Skeletal muscle tissue (tissue), 3 donors: ENCODE measurements at regions not wholly inside any gene's neighbourhood (a gene's known extent, or its start where the extent isn't known, plus 50 kb on each side); places are given as distances from the start of the nearest gene placed in this dataset.

Experiments
- H3K27ac ChIP-seq: one replicate; pipeline ENCODE4 v1.7.0; 2013; ENCODE audit warnings: mild to moderate bottlenecking, low read depth, low read length, inconsistent platforms
- H3K27me3 ChIP-seq, 3 donors: one replicate each; pipeline ENCODE4 v1.7.0; 2013; ENCODE audit warnings: low read length in 3 of 3; ENCODE audit not compliant: control insufficient read depth in 3 of 3, insufficient read depth in 3 of 3
- H3K36me3 ChIP-seq, 3 donors: one replicate each; pipeline ENCODE4 v1.7.0; 2013; ENCODE audit warnings: low read length in 3 of 3; ENCODE audit not compliant: control insufficient read depth in 3 of 3, insufficient read depth in 3 of 3
- H3K4me1 ChIP-seq, 3 donors: one replicate each; pipeline ENCODE4 v1.7.0; 2013; ENCODE audit warnings: low read length in 3 of 3, mild to moderate bottlenecking in 3 of 3; ENCODE audit not compliant: control insufficient read depth in 3 of 3, insufficient read depth in 3 of 3
- H3K4me3 ChIP-seq, 3 donors: one replicate each; pipeline ENCODE4 v1.7.0; 2013; ENCODE audit warnings: low read length in 3 of 3
- H3K9ac ChIP-seq, 3 donors: one replicate each; pipeline ENCODE4 v1.7.0; 2013; ENCODE audit warnings: low read length in 3 of 3, mild to moderate bottlenecking in 3 of 3, moderate library complexity in 2 of 3, low read depth in 1 of 3
- H3K9me3 ChIP-seq, 3 donors: one replicate each; pipeline ENCODE4 v1.7.0; 2013; ENCODE audit warnings: low read length in 3 of 3; ENCODE audit not compliant: control insufficient read depth in 3 of 3
- donor health status: Osteomylitis.

DNA sequence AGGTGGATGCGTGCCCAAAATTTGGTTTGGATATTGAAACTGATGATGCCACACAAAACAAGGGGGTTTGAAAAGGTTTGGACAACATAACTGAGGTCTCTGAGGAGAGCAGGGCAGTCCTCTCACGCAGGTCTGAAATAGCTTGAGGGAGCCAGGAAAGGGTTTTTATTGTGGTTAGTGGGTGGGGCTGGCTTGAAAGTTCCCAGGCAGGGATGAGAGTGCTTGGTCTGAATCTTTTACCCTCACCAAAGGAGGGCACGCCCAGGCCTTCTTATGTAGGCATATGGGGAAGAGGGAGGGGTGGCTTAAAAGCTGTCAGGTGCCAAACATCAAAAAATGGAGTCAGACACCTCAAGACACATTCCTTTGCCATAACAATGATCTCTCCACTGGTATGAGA lies 493.1 kb upstream of the CCDC196 start:
- H3K4me1 ChIP-seq, result no peaks in the 10 kb centered on the region
- no peaks in the 10 kb centered on the region for H3K36me3 ChIP-seq
- no peak overlapping the region for H3K9ac ChIP-seq
- H3K27me3 ChIP-seq, result no peaks in the 10 kb centered on the region
- no peaks in the 10 kb centered on the region for H3K9me3 ChIP-seq
- no peak overlapping the region for H3K4me3 ChIP-seq
- no peak overlapping the region for H3K27ac ChIP-seq

GRCh38 chr14:65993996-65994395 lies 492.2 kb upstream of the CCDC196 start:
- H3K4me3 ChIP-seq, result no peak overlapping the region
- H3K36me3 ChIP-seq, result no peaks in the 10 kb centered on the region
- no peak overlapping the region for H3K27ac ChIP-seq
- no peaks in the 10 kb centered on the region for H3K4me1 ChIP-seq
- no peaks in the 10 kb centered on the region for H3K27me3 ChIP-seq
- H3K9ac ChIP-seq, result no peak overlapping the region
- no peaks in the 10 kb centered on the region for H3K9me3 ChIP-seq

DNA sequence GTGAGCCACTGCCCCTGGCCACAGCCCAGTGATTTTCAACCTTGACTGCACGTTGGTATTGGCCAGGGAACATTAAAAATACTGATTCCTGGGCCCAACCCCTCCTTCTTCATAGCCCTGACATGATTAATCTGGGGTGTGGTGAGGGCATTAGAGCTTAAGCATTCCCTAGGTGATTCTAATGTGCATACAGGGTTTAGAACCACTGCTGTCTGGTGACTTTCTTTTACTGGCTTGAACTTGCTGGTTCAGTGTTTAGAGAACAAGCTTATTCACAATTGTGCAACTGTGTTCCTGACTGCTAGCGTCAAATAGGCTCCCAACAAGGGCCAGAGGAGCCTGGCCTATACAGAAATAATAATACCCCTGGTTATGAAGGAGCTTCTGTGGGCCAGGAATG lies 488.8 kb upstream of the CCDC196 start:
- Histone ChIP-seq H3K9me3 (peaks cover 0 to 4% (median 0%) of the 10 kb centered on the region in 3 donors), H3K9ac (no peak overlapping the region), H3K27me3 (peaks cover 0 to 2% (median 0%) of the 10 kb centered on the region in 3 donors), H3K4me1 (no peaks in the 10 kb centered on the region), H3K36me3 (no peaks in the 10 kb centered on the region), H3K27ac (no peak overlapping the region), H3K4me3 (no peak overlapping the region)

GRCh38 chr14:65999865-66000264 lies 486.3 kb upstream of the CCDC196 start:
- Histone ChIP-seq H3K4me3 (no peak overlapping the region), H3K27ac (no peak overlapping the region), H3K4me1 (no peaks in the 10 kb centered on the region), H3K9ac (no peak overlapping the region), H3K36me3 (no peaks in the 10 kb centered on the region), H3K27me3 (peaks cover 0 to 7% (median 6%) of the 10 kb centered on the region in 3 donors), H3K9me3 (peaks cover 0 to 4% (median 0%) of the 10 kb centered on the region in 3 donors)

DNA sequence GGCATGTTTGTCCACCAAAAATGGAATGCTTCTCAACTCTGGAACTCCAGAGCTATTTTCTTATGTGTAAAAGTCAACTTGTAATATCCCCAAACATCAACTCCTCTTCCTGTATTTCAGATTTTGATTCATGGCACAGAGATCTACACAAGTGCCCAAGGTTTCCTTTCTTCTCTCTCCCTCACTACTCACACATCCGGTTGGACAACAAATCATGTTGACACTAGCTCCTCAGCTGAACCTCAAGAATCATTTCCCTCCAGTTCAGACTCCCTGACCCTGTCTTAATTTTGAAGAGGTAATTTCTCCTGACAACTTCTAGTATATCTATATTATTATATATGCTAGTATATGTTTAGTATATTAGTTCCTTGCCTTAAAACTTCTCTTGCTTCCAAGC lies 485.4 kb upstream of the CCDC196 start:
- Histone ChIP-seq H3K36me3 (no peaks in the 10 kb centered on the region), H3K27me3 (peaks cover 0 to 7% (median 6%) of the 10 kb centered on the region in 3 donors), H3K4me3 (no peak overlapping the region), H3K27ac (no peak overlapping the region), H3K9me3 (peaks cover 0 to 4% (median 0%) of the 10 kb centered on the region in 3 donors), H3K4me1 (no peaks in the 10 kb centered on the region), H3K9ac (no peak overlapping the region)

GRCh38 chr14:66001356-66001755 lies 484.8 kb upstream of the CCDC196 start:
- H3K4me3 ChIP-seq, result no peak overlapping the region
- H3K27me3 ChIP-seq, result peaks cover 0 to 7% (median 6%) of the 10 kb centered on the region in 3 donors
- H3K27ac ChIP-seq, result no peak overlapping the region
- no peak overlapping the region for H3K9ac ChIP-seq
- peaks cover 0 to 4% (median 0%) of the 10 kb centered on the region in 3 donors for H3K9me3 ChIP-seq
- H3K4me1 ChIP-seq, result no peaks in the 10 kb centered on the region
- H3K36me3 ChIP-seq, result no peaks in the 10 kb centered on the region

- Histone ChIP-seq H3K36me3 (no peaks in the 10 kb centered on the region), H3K9ac (no peak overlapping the region), H3K4me3 (no peak overlapping the region), H3K9me3 (peaks cover 0 to 4% (median 0%) of the 10 kb centered on the region in 3 donors), H3K4me1 (no peaks in the 10 kb centered on the region), H3K27me3 (peaks cover 0 to 7% (median 6%) of the 10 kb centered on the region in 3 donors), H3K27ac (no peak overlapping the region)
Observed at GRCh38 chr14:66003082-66003730, 483.0 kb upstream of the CCDC196 start.

DNA sequence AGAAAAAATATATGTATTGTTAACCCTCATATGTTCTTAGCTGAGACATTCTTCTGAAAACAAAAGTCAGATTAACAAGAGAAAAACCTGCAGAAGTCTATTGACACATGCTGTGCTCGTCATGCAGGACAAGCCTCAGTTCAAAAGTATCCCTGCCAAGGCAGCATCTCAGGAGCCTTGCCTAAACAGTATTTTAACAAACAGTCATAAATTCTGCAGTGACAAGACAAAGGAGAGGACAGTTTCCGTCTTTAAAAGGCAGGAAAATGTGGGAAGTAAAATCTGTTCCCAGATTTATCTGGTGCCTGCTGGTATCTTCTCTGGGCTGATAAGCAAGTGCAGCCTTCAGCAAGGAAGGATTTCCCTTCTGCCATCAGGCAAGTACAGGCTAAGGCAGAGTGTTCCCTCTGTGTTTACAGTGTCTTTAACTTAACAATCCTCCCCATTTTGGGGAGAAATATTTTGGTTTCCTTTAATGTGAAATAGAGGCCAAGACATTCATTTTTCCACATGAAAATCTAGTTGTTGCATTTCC lies 480.2 kb upstream of the CCDC196 start:
- Histone ChIP-seq H3K9ac (no peak overlapping the region), H3K27me3 (peaks cover 0 to 7% (median 6%) of the 10 kb centered on the region in 3 donors), H3K4me1 (no peaks in the 10 kb centered on the region), H3K36me3 (no peaks in the 10 kb centered on the region), H3K9me3 (no peaks in the 10 kb centered on the region), H3K4me3 (no peak overlapping the region), H3K27ac (no peak overlapping the region)

- no peak overlapping the region for H3K4me3 ChIP-seq
- H3K9ac ChIP-seq, result no peak overlapping the region
- no peak overlapping the region for H3K27ac ChIP-seq
- peaks cover 0 to under 1% (median 0%) of the 10 kb centered on the region in 3 donors for H3K27me3 ChIP-seq
- H3K36me3 ChIP-seq, result no peaks in the 10 kb centered on the region
- no peaks in the 10 kb centered on the region for H3K4me1 ChIP-seq
- no peaks in the 10 kb centered on the region for H3K9me3 ChIP-seq
Observed at GRCh38 chr14:66008631-66009030, 477.5 kb upstream of the CCDC196 start.

DNA sequence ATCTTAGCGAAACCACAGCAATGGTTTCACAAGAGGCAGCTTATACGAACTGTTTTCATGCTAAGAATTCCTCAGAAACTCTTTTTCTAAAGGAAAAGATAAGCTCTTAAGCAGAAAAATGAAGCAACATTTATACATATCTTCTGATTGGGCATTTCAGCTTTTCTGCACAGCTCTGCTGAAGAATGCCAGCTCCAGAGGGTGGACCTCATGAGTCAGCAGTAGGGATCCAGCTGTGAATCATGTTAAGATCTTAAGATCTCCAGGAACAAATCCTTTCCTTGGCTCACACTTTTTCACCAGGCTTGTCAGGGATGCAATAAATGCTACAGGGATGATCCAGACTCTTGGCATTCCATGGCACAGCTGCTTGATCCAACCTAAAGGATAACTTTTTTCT lies 477.1 kb upstream of the CCDC196 start:
- Histone ChIP-seq H3K9me3 (no peaks in the 10 kb centered on the region), H3K4me1 (no peaks in the 10 kb centered on the region), H3K36me3 (no peaks in the 10 kb centered on the region), H3K9ac (no peak overlapping the region), H3K27me3 (no peaks in the 10 kb centered on the region), H3K27ac (no peak overlapping the region), H3K4me3 (no peak overlapping the region)
